Dendritic cell treated with granulocyte-macrophage colony-stimulating factor and Interleukin-4, amounts not matched to agents 40 ng/mL and 50 ng/mL, for 4 days (primary cell): ENCODE measurements at regions not wholly inside any gene's neighbourhood (a gene's known extent, or its start where the extent isn't known, plus 50 kb on each side); places are given as distances from the start of the nearest gene placed in this dataset.

Experiments used
- H3K27ac Mint-ChIP-seq: one replicate; pipeline ENCODE4 v1.8.0; 2022; ENCODE audit warnings: mild to moderate bottlenecking, mixed read lengths
- H3K27me3 Mint-ChIP-seq: one replicate; pipeline ENCODE4 v1.8.0; 2022; ENCODE audit warnings: mild to moderate bottlenecking, mixed read lengths
- H3K36me3 Mint-ChIP-seq: one replicate; pipeline ENCODE4 v1.8.0; 2022; ENCODE audit warnings: low read depth, mixed read lengths
- H3K4me1 Mint-ChIP-seq: one replicate; pipeline ENCODE4 v1.8.0; 2022; ENCODE audit warnings: low read depth, mixed read lengths
- H3K4me3 Mint-ChIP-seq: one replicate; pipeline ENCODE4 v1.8.0; 2022; ENCODE audit warnings: mild to moderate bottlenecking, moderate library complexity, mixed read lengths
- H3K9me3 Mint-ChIP-seq: one replicate; pipeline ENCODE4 v1.8.0; 2022; ENCODE audit warnings: mixed read lengths
- intact Hi-C: fragments of 100-400 bp; cut with micrococcal nuclease; formaldehyde crosslinking; loops from one replicate; pipeline ENCODE4 v1.15.0; 2022

- Mint-ChIP-seq H3K36me3 (no peaks in the 10 kb centered on the region), H3K4me1 (no peaks in the 10 kb centered on the region), H3K9me3 (no peaks in the 10 kb centered on the region), H3K27me3 (peaks cover 1% of the 10 kb centered on the region), H3K27ac (no peak overlapping the region), H3K4me3 (no peak overlapping the region)
- intact Hi-C loops: no loop called here
Observed at GRCh38 chr6:121499666-121500065, 64.2 kb downstream of the GJA1 start.

- Mint-ChIP-seq H3K27me3 (peaks cover 1% of the 10 kb centered on the region), H3K4me1 (no peaks in the 10 kb centered on the region), H3K4me3 (no peak overlapping the region), H3K9me3 (no peaks in the 10 kb centered on the region), H3K36me3 (no peaks in the 10 kb centered on the region), H3K27ac (no peak overlapping the region)
- intact Hi-C loops: no loop called here
Observed at GRCh38 chr6:121503589-121503991, 68.1 kb downstream of the GJA1 start.

- Mint-ChIP-seq H3K27ac (no peak overlapping the region), H3K4me3 (no peak overlapping the region), H3K4me1 (no peaks in the 10 kb centered on the region), H3K36me3 (no peaks in the 10 kb centered on the region), H3K9me3 (no peaks in the 10 kb centered on the region), H3K27me3 (peaks cover 1% of the 10 kb centered on the region)
- intact Hi-C loops: no loop called here
Observed at GRCh38 chr6:121504227-121504626, 68.8 kb downstream of the GJA1 start.

- Mint-ChIP-seq H3K9me3 (no peaks in the 10 kb centered on the region), H3K36me3 (no peaks in the 10 kb centered on the region), H3K27me3 (no peaks in the 10 kb centered on the region), H3K4me1 (no peaks in the 10 kb centered on the region), H3K27ac (no peak overlapping the region), H3K4me3 (no peak overlapping the region)
- intact Hi-C loops: no loop called here
Observed at GRCh38 chr6:121505284-121505683, 69.8 kb downstream of the GJA1 start.

- Mint-ChIP-seq H3K27me3 (no peaks in the 10 kb centered on the region), H3K36me3 (no peaks in the 10 kb centered on the region), H3K4me3 (no peak overlapping the region), H3K27ac (no peak overlapping the region), H3K4me1 (no peaks in the 10 kb centered on the region), H3K9me3 (no peaks in the 10 kb centered on the region)
- intact Hi-C loops: no loop called here
Observed at GRCh38 chr6:121506761-121507754, 71.6 kb downstream of the GJA1 start.

GRCh38 chr6:121510568-121511177, 75.2 kb downstream of the GJA1 start:
- no peaks in the 10 kb centered on the region for H3K36me3 Mint-ChIP-seq
- H3K27me3 Mint-ChIP-seq: no peaks in the 10 kb centered on the region
- no peak overlapping the region for H3K27ac Mint-ChIP-seq
- no peaks in the 10 kb centered on the region for H3K4me1 Mint-ChIP-seq
- H3K9me3 Mint-ChIP-seq: no peaks in the 10 kb centered on the region
- H3K4me3 Mint-ChIP-seq: no peak overlapping the region
- intact Hi-C loops: no loop called here

- no peak overlapping the region for H3K27ac Mint-ChIP-seq
- no peaks in the 10 kb centered on the region for H3K9me3 Mint-ChIP-seq
- no peak overlapping the region for H3K4me3 Mint-ChIP-seq
- no peaks in the 10 kb centered on the region for H3K4me1 Mint-ChIP-seq
- intact Hi-C loops: no loop called here
- H3K27me3 Mint-ChIP-seq: no peaks in the 10 kb centered on the region
- no peaks in the 10 kb centered on the region for H3K36me3 Mint-ChIP-seq
Observed at GRCh38 chr6:121515630-121516265, 80.3 kb downstream of the GJA1 start.

GRCh38 chr6:121516331-121516730, 80.9 kb downstream of the GJA1 start:
- Mint-ChIP-seq H3K4me3 (no peak overlapping the region), H3K9me3 (no peaks in the 10 kb centered on the region), H3K36me3 (no peaks in the 10 kb centered on the region), H3K27me3 (no peaks in the 10 kb centered on the region), H3K4me1 (no peaks in the 10 kb centered on the region), H3K27ac (no peak overlapping the region)
- intact Hi-C loops: no loop called here

GRCh38 chr6:121520337-121521163, 85.1 kb downstream of the GJA1 start:
- Mint-ChIP-seq H3K27ac (no peak overlapping the region), H3K4me3 (no peak overlapping the region), H3K9me3 (no peaks in the 10 kb centered on the region), H3K36me3 (no peaks in the 10 kb centered on the region), H3K27me3 (no peaks in the 10 kb centered on the region), H3K4me1 (no peaks in the 10 kb centered on the region)
- intact Hi-C loops: no loop called here

- intact Hi-C loops: no loop called here
- H3K4me3 Mint-ChIP-seq: no peak overlapping the region
- no peaks in the 10 kb centered on the region for H3K4me1 Mint-ChIP-seq
- no peak overlapping the region for H3K27ac Mint-ChIP-seq
- no peaks in the 10 kb centered on the region for H3K9me3 Mint-ChIP-seq
- H3K36me3 Mint-ChIP-seq: no peaks in the 10 kb centered on the region
- H3K27me3 Mint-ChIP-seq: no peaks in the 10 kb centered on the region
Observed at GRCh38 chr6:121521164-121521555, 85.7 kb downstream of the GJA1 start.

- Mint-ChIP-seq H3K27me3 (no peaks in the 10 kb centered on the region), H3K4me1 (no peaks in the 10 kb centered on the region), H3K9me3 (no peaks in the 10 kb centered on the region), H3K36me3 (no peaks in the 10 kb centered on the region), H3K4me3 (no peak overlapping the region), H3K27ac (no peak overlapping the region)
- intact Hi-C loops: no loop called here
Observed at GRCh38 chr6:121522265-121522664, 86.8 kb downstream of the GJA1 start.

- H3K9me3 Mint-ChIP-seq: no peaks in the 10 kb centered on the region
- H3K27me3 Mint-ChIP-seq: no peaks in the 10 kb centered on the region
- H3K27ac Mint-ChIP-seq: no peak overlapping the region
- intact Hi-C loops: no loop called here
- no peaks in the 10 kb centered on the region for H3K36me3 Mint-ChIP-seq
- no peaks in the 10 kb centered on the region for H3K4me1 Mint-ChIP-seq
- H3K4me3 Mint-ChIP-seq: no peak overlapping the region
Observed at GRCh38 chr6:121522771-121523386, 87.4 kb downstream of the GJA1 start.

GRCh38 chr6:121523628-121524027, 88.2 kb downstream of the GJA1 start:
- no peak overlapping the region for H3K27ac Mint-ChIP-seq
- no peaks in the 10 kb centered on the region for H3K9me3 Mint-ChIP-seq
- no peak overlapping the region for H3K4me3 Mint-ChIP-seq
- intact Hi-C loops: no loop called here
- no peaks in the 10 kb centered on the region for H3K4me1 Mint-ChIP-seq
- H3K27me3 Mint-ChIP-seq: no peaks in the 10 kb centered on the region
- no peaks in the 10 kb centered on the region for H3K36me3 Mint-ChIP-seq
